ENCODE measurements at regions not wholly inside any gene's neighbourhood (a gene's known extent, or its start where the extent isn't known, plus 50 kb on each side); places are given as distances from the start of the nearest gene placed in this dataset.

DNA sequence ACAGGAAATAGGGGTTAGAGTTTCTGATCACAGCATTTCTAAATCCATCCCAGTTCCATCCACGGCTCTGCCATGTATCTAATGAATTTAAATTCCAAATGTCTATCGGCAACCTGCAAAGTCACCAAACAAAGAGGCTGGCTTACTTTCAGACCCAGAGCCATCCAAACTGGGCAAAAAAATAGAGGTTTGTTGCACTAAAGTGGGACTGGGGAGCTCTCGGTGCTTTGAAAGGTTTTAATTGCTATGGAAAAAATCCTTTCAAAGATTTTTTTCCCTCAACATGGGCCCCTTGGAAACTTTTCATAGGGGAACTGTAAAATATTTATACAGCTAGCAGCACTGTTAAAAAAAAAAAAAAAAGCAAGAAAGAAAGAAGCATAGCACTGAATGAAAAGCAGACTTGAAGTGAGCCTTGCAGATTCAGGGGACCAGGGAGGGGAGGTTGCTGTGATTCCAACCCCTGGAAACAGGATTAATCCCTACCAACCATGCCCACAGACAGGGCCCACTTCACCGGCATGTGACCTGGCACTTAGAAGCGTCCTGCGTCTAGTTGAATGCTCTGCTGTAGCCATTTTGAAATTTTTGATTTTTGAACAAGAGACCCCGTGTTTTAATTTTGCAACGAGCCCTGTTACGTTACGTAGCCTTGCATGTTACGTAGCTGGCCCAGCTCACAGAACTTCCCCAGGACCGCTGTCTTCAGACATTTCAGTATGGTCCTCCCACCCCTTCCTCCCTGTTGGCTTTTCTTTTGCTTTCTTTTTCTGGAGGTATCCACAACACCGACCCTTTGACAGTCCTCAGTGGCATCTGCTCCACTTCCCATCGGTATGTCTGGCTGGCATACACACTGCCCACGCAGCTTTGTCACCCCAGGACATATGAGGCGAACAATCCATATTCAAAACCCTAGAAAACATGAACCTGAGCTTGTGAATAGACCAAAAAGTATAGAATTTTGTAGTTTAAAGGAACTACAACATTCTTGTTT is 105.3 kb upstream of the NFIB start:
- H3K27me3 ChIP-seq (ENCODE audit: control insufficient read depth in 3 of 3, insufficient read depth in 3 of 3, low read depth in 1 of 3, low read length in 3 of 3): no peaks in the 10 kb centered on the region
- peak overlapping the region; percentile 41 for H2AFZ ChIP-seq (ENCODE audit: low read length)
- H3K79me1 ChIP-seq (ENCODE audit: low read depth, low read length): no peaks in the 10 kb centered on the region
- no peak overlapping the region for H3K4ac ChIP-seq (ENCODE audit: low read length)
- H3K18ac ChIP-seq (ENCODE audit: low read length): peak overlapping the region; percentile 8
- H3K14ac ChIP-seq (ENCODE audit: low read length): no peak overlapping the region
- H2BK12ac ChIP-seq (ENCODE audit: low read length): no peak overlapping the region
- H3K4me3 ChIP-seq (ENCODE audit: low read length in 2 of 2): no peak overlapping the region
- no peak overlapping the region for H3K9ac ChIP-seq (ENCODE audit: low read depth, low read length, poor library complexity)
- no peak overlapping the region for H4K91ac ChIP-seq (ENCODE audit: low read depth, low read length, poor library complexity)
- no peak overlapping the region for H3K27ac ChIP-seq (replicated peaks; ENCODE audit: low read length)
- H3K36me3 ChIP-seq (replicated peaks in 1 of 2; ENCODE audit: control insufficient read depth in 2 of 2, insufficient read depth in 2 of 2, low read length in 2 of 2): no peaks in the 10 kb centered on the region
- H3K9me3 ChIP-seq (replicated peaks in 1 of 2; ENCODE audit: control insufficient read depth in 2 of 2, insufficient read depth in 1 of 2, low read depth in 1 of 2, low read length in 2 of 2): peaks cover 0 to 6% of the 10 kb centered on the region in 2 donors
- no peak overlapping the region for H3K4me2 ChIP-seq (ENCODE audit: insufficient read depth, low read length, poor library complexity, severe bottlenecking)
- no peak for DNase-seq (ENCODE audit: low spot score)
- H2BK5ac ChIP-seq (ENCODE audit: low read length): no peak overlapping the region
- no CpG with 5 or more reads among the region's 16 CpGs for WGBS, 2 donors (ENCODE audit: extremely low coverage in 2 of 2, insufficient read length in 2 of 2, insufficient replicate concordance in 1 of 2)
- H3K23ac ChIP-seq (ENCODE audit: low read depth, low read length, poor library complexity): no peak overlapping the region
- no peak overlapping the region for H4K8ac ChIP-seq (ENCODE audit: low read depth, low read length)
- H2BK120ac ChIP-seq (ENCODE audit: low read depth, low read length): peak overlapping the region; percentile 93
- H2AK5ac ChIP-seq (ENCODE audit: low read depth, low read length): no peak overlapping the region
- H2BK15ac ChIP-seq (ENCODE audit: low read length): no peak overlapping the region
- H3K4me1 ChIP-seq (ENCODE audit: control insufficient read depth in 2 of 2, insufficient read depth in 1 of 2, low read depth in 1 of 2, low read length in 2 of 2): peaks cover 6 to 8% of the 10 kb centered on the region in 2 donors

DNA sequence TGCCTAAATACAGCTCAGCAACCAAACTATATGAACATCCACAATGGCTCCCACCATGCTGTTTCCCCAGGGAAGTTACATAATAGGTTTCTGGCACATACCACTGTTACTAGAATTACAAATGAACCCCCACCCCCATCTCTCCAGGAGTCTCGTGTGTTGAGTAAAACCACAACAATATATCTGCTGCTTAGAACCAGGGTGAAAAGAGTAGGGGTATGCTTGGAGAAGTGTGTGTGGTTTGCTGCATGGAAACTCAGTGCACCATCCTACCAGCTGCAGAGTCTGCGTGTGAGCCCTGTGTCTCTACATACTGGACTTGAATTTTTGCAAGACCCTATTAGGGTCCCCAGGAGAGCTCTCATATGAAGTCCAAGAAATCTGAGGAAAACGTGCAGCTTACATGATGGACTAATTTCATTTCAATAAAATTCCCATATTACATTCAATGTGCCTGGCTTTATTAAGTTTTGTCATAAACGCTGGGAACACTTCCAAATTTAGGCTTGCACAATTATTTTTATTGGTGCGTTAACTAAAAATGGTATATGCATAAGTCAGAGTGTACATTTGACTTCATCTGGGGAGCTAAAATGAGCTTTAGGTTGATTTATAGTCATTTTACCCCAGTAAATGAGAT is 104.5 kb upstream of the NFIB start:
- no peak overlapping the region for H4K8ac ChIP-seq (ENCODE audit: low read depth, low read length)
- H3K9me3 ChIP-seq (replicated peaks in 1 of 2; ENCODE audit: control insufficient read depth in 2 of 2, insufficient read depth in 1 of 2, low read depth in 1 of 2, low read length in 2 of 2): peaks cover 0 to 6% of the 10 kb centered on the region in 2 donors
- H3K79me1 ChIP-seq (ENCODE audit: low read depth, low read length): no peaks in the 10 kb centered on the region
- H2BK12ac ChIP-seq (ENCODE audit: low read length): no peak overlapping the region
- H2AK5ac ChIP-seq (ENCODE audit: low read depth, low read length): no peak overlapping the region
- peak overlapping the region; percentile 41 for H2AFZ ChIP-seq (ENCODE audit: low read length)
- H3K23ac ChIP-seq (ENCODE audit: low read depth, low read length, poor library complexity): no peak overlapping the region
- no CpG with 5 or more reads among the region's 5 CpGs for WGBS, 2 donors (ENCODE audit: extremely low coverage in 2 of 2, insufficient read length in 2 of 2, insufficient replicate concordance in 1 of 2)
- peaks cover 4 to 6% of the 10 kb centered on the region in 2 donors for H3K4me1 ChIP-seq (ENCODE audit: control insufficient read depth in 2 of 2, insufficient read depth in 1 of 2, low read depth in 1 of 2, low read length in 2 of 2)
- H3K9ac ChIP-seq (ENCODE audit: low read depth, low read length, poor library complexity): no peak overlapping the region
- H3K36me3 ChIP-seq (replicated peaks in 1 of 2; ENCODE audit: control insufficient read depth in 2 of 2, insufficient read depth in 2 of 2, low read length in 2 of 2): no peaks in the 10 kb centered on the region
- H2BK120ac ChIP-seq (ENCODE audit: low read depth, low read length): no peak overlapping the region
- H3K4ac ChIP-seq (ENCODE audit: low read length): no peak overlapping the region
- no peak overlapping the region for H3K27ac ChIP-seq (replicated peaks; ENCODE audit: low read length)
- H4K91ac ChIP-seq (ENCODE audit: low read depth, low read length, poor library complexity): no peak overlapping the region
- H3K4me2 ChIP-seq (ENCODE audit: insufficient read depth, low read length, poor library complexity, severe bottlenecking): no peak overlapping the region
- H2BK15ac ChIP-seq (ENCODE audit: low read length): no peak overlapping the region
- no peak for DNase-seq (ENCODE audit: low spot score)
- H3K18ac ChIP-seq (ENCODE audit: low read length): no peak overlapping the region
- H2BK5ac ChIP-seq (ENCODE audit: low read length): no peak overlapping the region
- no peaks in the 10 kb centered on the region for H3K27me3 ChIP-seq (ENCODE audit: control insufficient read depth in 3 of 3, insufficient read depth in 3 of 3, low read depth in 1 of 3, low read length in 3 of 3)
- no peak overlapping the region for H3K14ac ChIP-seq (ENCODE audit: low read length)
- no peak overlapping the region for H3K4me3 ChIP-seq (ENCODE audit: low read length in 2 of 2)

DNA sequence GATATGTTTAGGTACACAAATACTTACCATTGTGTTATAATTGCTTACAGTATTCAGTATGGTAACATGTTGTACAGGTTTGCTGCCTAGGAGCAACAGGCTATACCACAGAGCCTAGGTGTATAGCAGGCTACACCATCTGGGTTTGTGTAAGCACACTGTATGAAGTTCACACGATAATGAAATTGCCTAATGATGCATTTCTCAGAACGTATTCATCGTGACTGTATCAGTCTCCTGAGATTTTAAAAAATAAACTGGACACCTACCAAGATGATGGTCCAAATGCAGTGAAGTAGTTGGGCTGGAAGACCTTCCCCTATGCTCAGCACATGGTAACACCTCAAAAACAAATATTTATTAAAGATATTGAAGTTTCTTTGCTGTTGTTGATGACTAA is 103.3 kb upstream of the NFIB start:
- Histone ChIP-seq H3K14ac (ENCODE audit: low read length) (no peak overlapping the region), H3K4me2 (ENCODE audit: insufficient read depth, low read length, poor library complexity, severe bottlenecking) (no peak overlapping the region)
- WGBS, 2 donors (ENCODE audit: extremely low coverage in 2 of 2, insufficient read length in 2 of 2, insufficient replicate concordance in 1 of 2): no CpG with 5 or more reads among the region's 3 CpGs

DNA sequence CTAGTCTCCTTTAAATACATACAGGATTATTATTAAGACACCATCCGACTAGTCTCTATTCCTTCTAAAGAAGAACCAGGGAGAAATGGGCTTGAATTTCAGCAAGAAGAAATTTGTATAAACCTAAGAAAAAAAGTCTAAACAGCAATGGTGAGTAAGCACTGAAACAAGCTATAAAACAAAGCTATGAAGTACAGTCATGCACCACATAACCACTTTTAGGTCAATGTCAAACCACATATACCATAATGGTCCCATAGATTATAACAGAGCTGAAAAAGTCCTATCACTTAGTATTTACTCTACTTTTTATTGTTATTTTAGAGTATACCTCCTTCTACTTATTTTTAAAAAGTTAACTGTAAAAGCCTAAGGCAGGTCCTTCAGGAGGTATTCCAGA is 102.0 kb upstream of the NFIB start:
- no peak overlapping the region for H2BK120ac ChIP-seq (ENCODE audit: low read depth, low read length)
- no CpG with 5 or more reads among the region's 1 CpG for WGBS, 2 donors (ENCODE audit: extremely low coverage in 2 of 2, insufficient read length in 2 of 2, insufficient replicate concordance in 1 of 2)
- no peak overlapping the region for H2BK5ac ChIP-seq (ENCODE audit: low read length)

More for the DNA sequence above, 103.3 kb upstream of the NFIB start:
- DNase-seq (ENCODE audit: low spot score): no peak
- Histone ChIP-seq H2BK120ac (ENCODE audit: low read depth, low read length) (no peak overlapping the region), H3K23ac (ENCODE audit: low read depth, low read length, poor library complexity) (no peak overlapping the region), H2BK5ac (ENCODE audit: low read length) (no peak overlapping the region), H3K4ac (ENCODE audit: low read length) (no peak overlapping the region), H3K4me3 (ENCODE audit: low read length in 2 of 2) (no peak overlapping the region), H3K79me1 (ENCODE audit: low read depth, low read length) (no peaks in the 10 kb centered on the region), H2BK12ac (ENCODE audit: low read length) (no peak overlapping the region), H2BK15ac (ENCODE audit: low read length) (no peak overlapping the region), H4K8ac (ENCODE audit: low read depth, low read length) (no peak overlapping the region), H3K9me3 (replicated peaks in 1 of 2; ENCODE audit: control insufficient read depth in 2 of 2, insufficient read depth in 1 of 2, low read depth in 1 of 2, low read length in 2 of 2) (peaks cover 0 to 6% of the 10 kb centered on the region in 2 donors), H3K9ac (ENCODE audit: low read depth, low read length, poor library complexity) (no peak overlapping the region), H3K18ac (ENCODE audit: low read length) (no peak overlapping the region), H3K27me3 (ENCODE audit: control insufficient read depth in 3 of 3, insufficient read depth in 3 of 3, low read depth in 1 of 3, low read length in 3 of 3) (no peaks in the 10 kb centered on the region), H3K36me3 (replicated peaks in 1 of 2; ENCODE audit: control insufficient read depth in 2 of 2, insufficient read depth in 2 of 2, low read length in 2 of 2) (no peaks in the 10 kb centered on the region), H4K91ac (ENCODE audit: low read depth, low read length, poor library complexity) (no peak overlapping the region), H3K4me1 (ENCODE audit: control insufficient read depth in 2 of 2, insufficient read depth in 1 of 2, low read depth in 1 of 2, low read length in 2 of 2) (peaks cover 4 to 6% of the 10 kb centered on the region in 2 donors), H2AK5ac (ENCODE audit: low read depth, low read length) (no peak overlapping the region), H2AFZ (ENCODE audit: low read length) (no peak overlapping the region), H3K27ac (replicated peaks; ENCODE audit: low read length) (no peak overlapping the region)

More for the DNA sequence above, 102.0 kb upstream of the NFIB start:
- Histone ChIP-seq H2BK12ac (ENCODE audit: low read length) (no peak overlapping the region), H3K18ac (ENCODE audit: low read length) (no peak overlapping the region), H3K4me3 (ENCODE audit: low read length in 2 of 2) (no peak overlapping the region), H3K23ac (ENCODE audit: low read depth, low read length, poor library complexity) (no peak overlapping the region), H3K4me1 (ENCODE audit: control insufficient read depth in 2 of 2, insufficient read depth in 1 of 2, low read depth in 1 of 2, low read length in 2 of 2) (peaks cover 4 to 6% of the 10 kb centered on the region in 2 donors), H3K27me3 (ENCODE audit: control insufficient read depth in 3 of 3, insufficient read depth in 3 of 3, low read depth in 1 of 3, low read length in 3 of 3) (no peaks in the 10 kb centered on the region), H2AFZ (ENCODE audit: low read length) (no peak overlapping the region), H2BK15ac (ENCODE audit: low read length) (no peak overlapping the region), H3K4me2 (ENCODE audit: insufficient read depth, low read length, poor library complexity, severe bottlenecking) (no peak overlapping the region), H3K9me3 (replicated peaks in 1 of 2; ENCODE audit: control insufficient read depth in 2 of 2, insufficient read depth in 1 of 2, low read depth in 1 of 2, low read length in 2 of 2) (peaks cover 0 to 6% of the 10 kb centered on the region in 2 donors), H3K79me1 (ENCODE audit: low read depth, low read length) (no peaks in the 10 kb centered on the region), H3K9ac (ENCODE audit: low read depth, low read length, poor library complexity) (no peak overlapping the region), H3K27ac (replicated peaks; ENCODE audit: low read length) (no peak overlapping the region), H3K36me3 (replicated peaks in 1 of 2; ENCODE audit: control insufficient read depth in 2 of 2, insufficient read depth in 2 of 2, low read length in 2 of 2) (no peaks in the 10 kb centered on the region), H3K14ac (ENCODE audit: low read length) (no peak overlapping the region), H4K91ac (ENCODE audit: low read depth, low read length, poor library complexity) (no peak overlapping the region), H2AK5ac (ENCODE audit: low read depth, low read length) (no peak overlapping the region), H4K8ac (ENCODE audit: low read depth, low read length) (no peak overlapping the region), H3K4ac (ENCODE audit: low read length) (no peak overlapping the region)
- DNase-seq (ENCODE audit: low spot score): no peak
